GM21360 (cell line): ENCODE measurements at regions not wholly inside any gene's neighbourhood (a gene's known extent, or its start where the extent isn't known, plus 50 kb on each side); places are given as distances from the start of the nearest gene placed in this dataset.

Experiments used
- ATAC-seq: cut with Tn5 transposase; IDR thresholded peaks from one replicate; pipeline ENCODE4 v1.9.1; 2021; ENCODE audit warnings: mild to moderate bottlenecking, moderate library complexity; ENCODE audit not compliant: unreplicated experiment

GRCh38 chr7:155201325-155202087 lies 96.2 kb upstream of the INSIG1 start:
- ATAC-seq = no peak

GRCh38 chr7:155202106-155202871 lies 95.4 kb upstream of the INSIG1 start:
- ATAC-seq = no peak

- ATAC-seq = no peak
These were observed 94.4 kb upstream of the INSIG1 start for GRCh38 chr7:155203059-155203881.

- ATAC-seq = no peak
These were observed 93.6 kb upstream of the INSIG1 start for GRCh38 chr7:155203882-155204691.

GRCh38 chr7:155204744-155205367 lies 92.8 kb upstream of the INSIG1 start:
- ATAC-seq = no peak

GRCh38 chr7:155205368-155206317 lies 92.0 kb upstream of the INSIG1 start:
- ATAC-seq = peak; percentile 88

- ATAC-seq = peak; percentile 35
These were observed 91.2 kb upstream of the INSIG1 start for GRCh38 chr7:155206318-155207020.

GRCh38 chr7:155207326-155208002 lies 90.2 kb upstream of the INSIG1 start:
- ATAC-seq = no peak

GRCh38 chr7:155208681-155209477 lies 88.8 kb upstream of the INSIG1 start:
- no peak for ATAC-seq

GRCh38 chr7:155209478-155210319 lies 88.0 kb upstream of the INSIG1 start:
- no peak for ATAC-seq

- no peak for ATAC-seq
These were observed 87.3 kb upstream of the INSIG1 start for GRCh38 chr7:155210356-155210755.

GRCh38 chr7:155211173-155211572 lies 86.5 kb upstream of the INSIG1 start:
- no peak for ATAC-seq

GRCh38 chr7:155211761-155212160 lies 85.9 kb upstream of the INSIG1 start:
- no peak for ATAC-seq

- ATAC-seq = no peak
These were observed 85.2 kb upstream of the INSIG1 start for GRCh38 chr7:155212301-155213015.

GRCh38 chr7:155213385-155213784 lies 84.3 kb upstream of the INSIG1 start:
- no peak for ATAC-seq
